GM12878 (cell line): ENCODE measurements at regions not wholly inside any gene's neighbourhood (a gene's known extent, or its start where the extent isn't known, plus 50 kb on each side); places are given as distances from the start of the nearest gene placed in this dataset.

ENCODE experiments used
- ATF7 ChIP-seq: fragments of 450-650 bp; IDR thresholded peaks from 2 replicates; pipeline ENCODE4 v1.6.1; 2016; ENCODE audit warnings: low read depth, mild to moderate bottlenecking
- BRCA1 ChIP-seq: IDR thresholded peaks from 2 replicates; pipeline ENCODE4 v1.6.1; 2011; ENCODE audit warnings: low read depth, low read length, improper control_type of control experiment
- E2F8 ChIP-seq: fragments of 450-650 bp; IDR thresholded peaks from 2 replicates; pipeline ENCODE4 v1.6.1; 2018; ENCODE audit warnings: mild to moderate bottlenecking, low read depth, moderate library complexity; ENCODE audit not compliant: partially characterized antibody
- EP300 ChIP-seq, 2 experiments: fragments of 150-350 bp in 1 of 2; IDR thresholded peaks; 2 replicates each; pipeline ENCODE4 v1.6.1; 2011 to 2012; ENCODE audit warnings: low read depth in 2 of 2, low read length in 2 of 2, borderline replicate concordance in 1 of 2, improper control_type of control experiment in 1 of 2, inconsistent platforms in 1 of 2; ENCODE audit not compliant: control insufficient read depth in 1 of 2
- EZH2 ChIP-seq: IDR thresholded peaks from 2 replicates; pipeline ENCODE4 v1.6.1; 2012; ENCODE audit warnings: low read depth, mild to moderate bottlenecking, control low read depth, inconsistent platforms, low read length, borderline replicate concordance; ENCODE audit not compliant: control insufficient read depth
- JUNB ChIP-seq: IDR thresholded peaks from 2 replicates; pipeline ENCODE4 v1.6.1; 2016; ENCODE audit warnings: antibody characterized with exemption, mild to moderate bottlenecking
- KDM1A ChIP-seq: fragments of 200-600 bp; sonication (generic); IDR thresholded peaks from 2 replicates; pipeline ENCODE4 v1.6.1; 2016; ENCODE audit warnings: borderline replicate concordance
- MTA2 ChIP-seq: fragments of 450-650 bp; IDR thresholded peaks from 2 replicates; pipeline ENCODE4 v1.6.1; 2016; ENCODE audit warnings: low read depth, mild to moderate bottlenecking, moderate library complexity
- POLR2AphosphoS5 ChIP-seq: IDR thresholded peaks from 2 replicates; pipeline ENCODE4 v1.6.1; 2011; ENCODE audit warnings: mild to moderate bottlenecking, low read length, inconsistent platforms
- POU2F2 ChIP-seq: IDR thresholded peaks from 3 replicates; pipeline ENCODE4 v1.6.1; 2011; ENCODE audit warnings: low read depth, mild to moderate bottlenecking, low read length, borderline replicate concordance
- RAD51 ChIP-seq: fragments of 450-650 bp; IDR thresholded peaks from 2 replicates; pipeline ENCODE4 v1.6.1; 2016; ENCODE audit warnings: moderate library complexity, mild to moderate bottlenecking, inconsistent platforms
- RBBP5 ChIP-seq: fragments of 200-600 bp; sonication (generic); conservative IDR thresholded peaks from 2 replicates; pipeline ENCODE4 v1.6.1; 2016
- RFX5 ChIP-seq: IDR thresholded peaks from 2 replicates; pipeline ENCODE4 v1.6.1; 2011; ENCODE audit warnings: low read depth, low read length, improper control_type of control experiment
- SKIL ChIP-seq: fragments of 450-650 bp; IDR thresholded peaks from 2 replicates; pipeline ENCODE4 v1.6.1; 2017; ENCODE audit warnings: mild to moderate bottlenecking, low read depth, inconsistent platforms; ENCODE audit not compliant: poor library complexity, severe bottlenecking
- TAF1 ChIP-seq: IDR thresholded peaks from 2 replicates; pipeline ENCODE4 v1.6.1; 2011; ENCODE audit warnings: mild to moderate bottlenecking, low read depth, low read length, borderline replicate concordance
- TCF3 ChIP-seq: IDR thresholded peaks from 2 replicates; pipeline ENCODE4 v1.6.1; 2012; ENCODE audit warnings: low read depth, mild to moderate bottlenecking, low read length, borderline replicate concordance; ENCODE audit not compliant: insufficient read depth
- USF1 ChIP-seq: IDR thresholded peaks from 2 replicates; pipeline ENCODE4 v1.6.1; 2011; ENCODE audit warnings: borderline replicate concordance, low read depth, mild to moderate bottlenecking, moderate library complexity, mixed read lengths, low read length; ENCODE audit not compliant: insufficient read depth; ENCODE audit errors: extremely low read length
- ZNF217 ChIP-seq: fragments of 450-650 bp; IDR thresholded peaks from 2 replicates; pipeline ENCODE4 v1.6.1; 2017; ENCODE audit warnings: antibody characterized with exemption, mild to moderate bottlenecking
- TF ChIP-seq, protein P1 (sequence below): fragments of 450-650 bp; IDR thresholded peaks from 2 replicates; pipeline ENCODE4 v1.6.1; 2017; ENCODE audit warnings: borderline replicate concordance
- TF ChIP-seq, protein P2 (sequence below): fragments of 150-350 bp; IDR thresholded peaks from 2 replicates; pipeline ENCODE4 v1.6.1; 2014; ENCODE audit warnings: mild to moderate bottlenecking, low read depth, low read length

DNA sequence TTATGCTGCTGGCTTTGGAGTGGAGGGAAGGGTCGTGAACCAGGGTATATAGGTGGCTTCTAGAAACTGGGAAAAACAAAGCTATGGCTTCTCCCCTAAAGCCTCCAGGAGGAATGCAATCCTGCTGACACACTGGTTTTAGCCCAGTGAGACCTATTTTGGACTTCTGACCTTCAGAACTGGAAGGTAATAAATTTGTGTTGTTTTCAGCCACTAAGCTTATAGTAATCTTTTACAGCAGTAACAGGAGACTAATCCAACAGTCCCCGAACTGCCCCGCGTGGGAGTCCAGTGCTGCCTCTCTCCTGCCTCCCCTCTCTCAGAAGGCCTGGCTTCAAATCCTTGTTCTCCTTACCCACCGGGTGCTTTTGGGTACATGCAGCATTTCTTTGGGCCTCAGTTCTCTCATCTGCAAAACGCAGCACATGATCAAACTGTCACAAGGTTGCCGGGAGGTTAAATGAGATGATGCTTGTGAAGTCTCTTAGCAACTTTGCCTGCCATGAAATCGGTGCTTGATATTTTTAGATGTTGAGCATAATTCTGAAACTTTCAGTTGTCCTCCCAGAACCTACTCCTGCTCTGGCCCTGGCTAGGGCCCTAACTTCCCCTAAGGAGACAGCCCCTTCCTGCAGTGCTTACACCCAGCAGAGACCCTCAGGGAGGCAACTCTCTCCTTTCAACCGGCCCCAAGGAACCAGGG lies 127.3 kb upstream of the BOD1 start (continued):
- TF ChIP-seq SKIL (peak; percentile 33), JUNB (peak; percentile 50), TAF1 (no peak), MTA2 (peak; percentile 59), RAD51 (peak; percentile 95), POLR2AphosphoS5 (no peak), BRCA1 (no peak), RBBP5 (no peak), USF1 (peak; percentile 62), KDM1A (no peak), E2F8 (no peak), POU2F2 (peak; percentile 52; the same call in 1 of the 3 replicates), RFX5 (no peak), EZH2 (no peak), ZNF217 (no peak; the same call in 1 of the 2 replicates), ATF7 (peak; percentile 78), TCF3 (no peak), EP300 (IDR thresholded peaks at IDR 0.05; ENCODE audit: borderline replicate concordance in 1 of 2, control insufficient read depth in 1 of 2, low read depth in 2 of 2, low read length in 2 of 2) (peak; percentile 59 to 88; a peak in 3 of 4 replicates)
- TF ChIP-seq, protein P1, sequence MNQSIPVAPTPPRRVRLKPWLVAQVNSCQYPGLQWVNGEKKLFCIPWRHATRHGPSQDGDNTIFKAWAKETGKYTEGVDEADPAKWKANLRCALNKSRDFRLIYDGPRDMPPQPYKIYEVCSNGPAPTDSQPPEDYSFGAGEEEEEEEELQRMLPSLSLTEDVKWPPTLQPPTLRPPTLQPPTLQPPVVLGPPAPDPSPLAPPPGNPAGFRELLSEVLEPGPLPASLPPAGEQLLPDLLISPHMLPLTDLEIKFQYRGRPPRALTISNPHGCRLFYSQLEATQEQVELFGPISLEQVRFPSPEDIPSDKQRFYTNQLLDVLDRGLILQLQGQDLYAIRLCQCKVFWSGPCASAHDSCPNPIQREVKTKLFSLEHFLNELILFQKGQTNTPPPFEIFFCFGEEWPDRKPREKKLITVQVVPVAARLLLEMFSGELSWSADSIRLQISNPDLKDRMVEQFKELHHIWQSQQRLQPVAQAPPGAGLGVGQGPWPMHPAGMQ, result no peak
- TF ChIP-seq, protein P2, sequence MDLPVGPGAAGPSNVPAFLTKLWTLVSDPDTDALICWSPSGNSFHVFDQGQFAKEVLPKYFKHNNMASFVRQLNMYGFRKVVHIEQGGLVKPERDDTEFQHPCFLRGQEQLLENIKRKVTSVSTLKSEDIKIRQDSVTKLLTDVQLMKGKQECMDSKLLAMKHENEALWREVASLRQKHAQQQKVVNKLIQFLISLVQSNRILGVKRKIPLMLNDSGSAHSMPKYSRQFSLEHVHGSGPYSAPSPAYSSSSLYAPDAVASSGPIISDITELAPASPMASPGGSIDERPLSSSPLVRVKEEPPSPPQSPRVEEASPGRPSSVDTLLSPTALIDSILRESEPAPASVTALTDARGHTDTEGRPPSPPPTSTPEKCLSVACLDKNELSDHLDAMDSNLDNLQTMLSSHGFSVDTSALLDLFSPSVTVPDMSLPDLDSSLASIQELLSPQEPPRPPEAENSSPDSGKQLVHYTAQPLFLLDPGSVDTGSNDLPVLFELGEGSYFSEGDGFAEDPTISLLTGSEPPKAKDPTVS, result no peak
